Peyer's patch (tissue), 4 donors: ENCODE measurements at regions not wholly inside any gene's neighbourhood (a gene's known extent, or its start where the extent isn't known, plus 50 kb on each side); places are given as distances from the start of the nearest gene placed in this dataset.

ENCODE experiments used
- POLR2A ChIP-seq, 2 donors: fragments of 450-650 bp; IDR thresholded peaks; one replicate each; pipeline ENCODE4 v1.5.1; 2017; ENCODE audit warnings: antibody characterized with exemption in 2 of 2, mild to moderate bottlenecking in 2 of 2, moderate library complexity in 2 of 2
- TF ChIP-seq, protein P1 (sequence below), 6 experiments: fragments of 450-650 bp in 4 of 6; fragments of 200-600 bp in 2 of 6; sonication (generic) in 1 of 6; IDR thresholded peaks; one replicate each; pipeline ENCODE4 v1.5.1; 2017 to 2019; ENCODE audit warnings: antibody characterized with exemption in 6 of 6, mild to moderate bottlenecking in 3 of 6, moderate library complexity in 1 of 6

DNA sequence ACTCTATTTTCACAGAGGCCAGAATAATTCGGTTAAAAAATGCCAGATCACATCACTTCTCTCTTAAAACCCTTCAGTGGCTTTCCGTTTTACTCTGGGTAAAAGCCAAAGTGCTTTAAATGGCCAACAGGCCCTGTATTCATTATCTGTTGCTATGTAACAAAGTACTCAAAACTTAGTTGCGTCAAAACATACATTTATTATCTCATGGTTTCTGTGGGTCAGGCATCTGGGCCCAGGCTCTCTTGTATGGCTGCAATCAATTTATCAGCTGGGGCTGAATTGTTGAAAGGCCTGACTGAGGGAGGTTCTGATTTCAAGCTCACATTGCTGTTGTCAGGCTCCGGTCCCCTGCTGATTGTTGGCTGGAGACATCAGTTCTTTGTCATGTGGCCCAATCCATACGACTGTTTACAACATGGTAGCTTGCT, 72.7 kb upstream of the H2AZ1 start:
- TF ChIP-seq, protein P1, sequence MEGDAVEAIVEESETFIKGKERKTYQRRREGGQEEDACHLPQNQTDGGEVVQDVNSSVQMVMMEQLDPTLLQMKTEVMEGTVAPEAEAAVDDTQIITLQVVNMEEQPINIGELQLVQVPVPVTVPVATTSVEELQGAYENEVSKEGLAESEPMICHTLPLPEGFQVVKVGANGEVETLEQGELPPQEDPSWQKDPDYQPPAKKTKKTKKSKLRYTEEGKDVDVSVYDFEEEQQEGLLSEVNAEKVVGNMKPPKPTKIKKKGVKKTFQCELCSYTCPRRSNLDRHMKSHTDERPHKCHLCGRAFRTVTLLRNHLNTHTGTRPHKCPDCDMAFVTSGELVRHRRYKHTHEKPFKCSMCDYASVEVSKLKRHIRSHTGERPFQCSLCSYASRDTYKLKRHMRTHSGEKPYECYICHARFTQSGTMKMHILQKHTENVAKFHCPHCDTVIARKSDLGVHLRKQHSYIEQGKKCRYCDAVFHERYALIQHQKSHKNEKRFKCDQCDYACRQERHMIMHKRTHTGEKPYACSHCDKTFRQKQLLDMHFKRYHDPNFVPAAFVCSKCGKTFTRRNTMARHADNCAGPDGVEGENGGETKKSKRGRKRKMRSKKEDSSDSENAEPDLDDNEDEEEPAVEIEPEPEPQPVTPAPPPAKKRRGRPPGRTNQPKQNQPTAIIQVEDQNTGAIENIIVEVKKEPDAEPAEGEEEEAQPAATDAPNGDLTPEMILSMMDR (IDR thresholded peaks at IDR 0.05), result no peak
- TF ChIP-seq POLR2A (IDR thresholded peaks at IDR 0.05), result no peak
